Fibroblast of the conjunctiva (primary cell): ENCODE measurements at regions not wholly inside any gene's neighbourhood (a gene's known extent, or its start where the extent isn't known, plus 50 kb on each side); places are given as distances from the start of the nearest gene placed in this dataset.

Source experiments
- DNase-seq: peaks from one replicate; pipeline ENCODE4 v3.0.0-alpha.2; 2010; ENCODE audit warnings: low read depth

DNA sequence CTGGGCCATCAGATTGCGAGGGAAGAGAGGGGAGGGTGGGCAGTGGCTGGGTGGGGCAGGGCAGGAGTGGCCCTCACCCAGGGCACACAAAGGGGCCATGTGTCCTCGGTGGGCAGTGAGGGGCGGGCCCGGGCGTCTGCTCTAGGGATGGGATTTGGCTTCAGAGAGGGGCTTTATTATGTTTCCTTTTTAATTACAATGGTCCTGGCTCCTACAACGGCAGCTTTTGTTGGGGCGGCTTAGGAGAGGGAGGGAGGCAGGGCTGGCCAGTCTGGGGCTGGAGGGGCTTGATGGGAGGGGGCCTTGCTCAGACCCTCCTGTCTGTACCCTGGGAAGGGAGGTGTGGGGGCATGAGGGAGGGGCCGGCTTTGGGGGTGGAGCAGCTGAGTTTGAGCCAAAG is 102.8 kb upstream of the WNT4 start:
- DNase-seq = no peak

DNA sequence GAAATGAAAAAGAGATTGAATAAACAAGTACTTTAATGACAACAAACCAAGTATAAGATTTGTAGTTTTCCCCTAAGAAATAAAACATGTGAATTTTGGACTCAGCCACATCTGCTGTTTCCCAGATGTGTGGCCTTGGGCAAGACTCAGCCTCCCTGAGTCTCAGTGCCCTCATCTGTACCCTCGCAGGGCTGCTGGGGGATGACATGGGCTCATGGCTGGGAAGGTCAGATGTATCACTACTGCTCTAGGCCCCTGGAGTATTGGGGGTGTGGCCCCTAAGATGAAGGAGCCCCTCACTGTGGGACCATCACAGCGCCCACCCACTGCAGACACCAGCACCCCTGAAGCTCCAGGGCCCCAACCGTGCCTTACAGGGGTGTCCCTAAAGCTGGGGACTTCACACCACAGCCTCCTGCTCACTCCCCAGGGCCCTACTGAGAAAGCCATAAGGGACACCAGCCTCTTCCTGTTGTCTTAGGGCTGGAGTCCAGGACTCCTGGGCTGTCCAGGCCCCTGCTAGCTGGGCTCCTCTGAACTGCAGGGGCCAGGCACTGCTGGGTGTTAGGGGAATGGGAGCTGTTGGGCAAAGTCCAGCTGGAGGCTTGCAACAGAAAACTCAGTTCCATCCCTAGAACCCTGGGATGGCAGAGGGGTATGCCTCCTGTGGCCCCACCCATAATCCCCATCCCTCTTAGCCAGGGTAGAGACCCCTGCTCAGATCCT is 104.0 kb upstream of the WNT4 start:
- no peak for DNase-seq

DNA sequence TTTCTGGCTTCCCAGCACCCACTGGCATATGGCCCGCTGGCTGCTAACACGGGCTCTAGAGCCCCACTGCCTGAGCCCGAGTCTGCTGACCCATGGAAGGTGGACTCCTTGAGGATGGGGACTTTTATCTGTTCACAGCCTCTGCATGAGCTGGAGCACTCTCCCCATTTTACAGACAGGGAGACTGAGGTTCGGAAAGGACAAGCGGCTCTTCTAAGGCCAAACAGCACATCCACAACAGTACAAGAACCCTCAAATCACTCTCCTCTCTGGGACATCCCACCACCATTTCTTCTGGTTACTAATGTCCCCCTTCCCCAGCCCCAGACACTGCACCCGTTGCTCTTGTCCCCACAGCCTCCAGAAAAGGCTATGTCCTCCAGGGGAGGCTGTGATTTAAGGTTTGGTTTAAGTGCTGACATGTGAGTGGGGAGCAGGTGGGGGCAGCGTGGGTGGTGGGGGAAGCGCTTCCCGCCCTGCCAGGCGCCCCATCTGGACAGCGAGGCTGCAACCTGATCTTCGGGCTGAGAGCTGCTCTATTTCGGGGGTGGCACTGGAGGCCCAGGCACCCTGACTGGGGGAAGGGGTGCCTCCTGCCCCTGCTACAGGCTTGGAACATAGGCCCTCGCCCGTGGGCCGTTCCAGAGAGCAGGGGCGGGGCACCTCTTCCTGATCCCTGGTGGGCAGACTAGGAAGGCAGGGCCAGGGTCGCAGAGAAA is 104.8 kb upstream of the WNT4 start:
- no peak for DNase-seq

DNA sequence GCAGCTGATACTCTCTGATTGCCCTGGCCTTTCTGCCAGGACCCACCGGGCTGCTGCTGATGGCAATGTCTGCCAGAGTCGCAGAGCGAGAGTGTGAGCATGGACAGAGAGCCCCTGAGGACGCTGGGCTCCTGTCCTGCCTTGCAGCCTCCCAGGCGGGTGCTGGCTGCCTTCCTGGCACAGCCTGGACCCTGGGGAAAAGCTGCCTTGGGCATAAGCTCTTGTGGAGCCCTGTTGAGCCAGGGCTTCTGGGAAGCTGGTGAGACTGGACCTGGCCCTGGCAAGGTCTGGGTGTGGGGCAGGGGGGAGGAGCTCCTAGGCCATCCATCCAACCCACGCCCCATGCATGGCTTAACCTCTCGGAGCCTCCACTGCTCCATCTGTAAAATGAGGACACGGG is 105.8 kb upstream of the WNT4 start:
- DNase-seq = no peak

DNA sequence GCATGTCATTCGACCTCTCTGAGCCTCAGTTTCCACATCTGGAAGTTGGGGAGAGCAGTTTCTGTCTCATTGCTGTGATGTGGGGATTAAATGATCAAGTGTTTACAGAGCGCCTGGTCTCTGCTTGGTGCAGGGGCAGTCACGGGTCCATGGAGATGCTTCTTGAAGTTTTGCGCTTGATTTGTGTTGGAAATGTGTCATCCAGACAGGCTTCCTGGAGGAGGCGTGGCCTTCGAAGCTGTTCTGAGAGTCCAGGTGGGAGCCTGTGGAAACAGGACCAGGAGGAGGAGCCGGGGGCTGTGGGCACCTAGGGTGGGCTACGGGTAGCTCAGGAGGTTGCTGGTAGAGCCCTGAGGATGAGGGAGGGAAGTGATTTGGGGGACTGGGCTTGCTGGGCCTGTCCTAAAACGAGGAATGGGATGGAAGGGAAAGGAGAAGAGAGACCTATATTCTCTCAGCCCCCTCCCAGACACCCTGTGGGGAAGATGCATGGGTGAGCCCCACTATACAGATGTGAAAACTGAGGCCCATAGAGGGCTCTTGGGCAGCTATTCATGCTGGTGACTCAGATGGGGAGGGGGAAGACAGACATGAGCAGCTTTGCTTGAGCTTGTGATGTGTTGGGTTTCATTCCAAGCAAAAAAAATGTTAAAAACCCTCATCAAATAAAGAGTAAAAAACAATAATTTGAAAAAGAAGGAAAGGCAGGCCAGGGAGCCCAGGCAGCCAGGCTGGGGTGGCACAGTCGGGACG is 107.2 kb upstream of the WNT4 start:
- DNase-seq = no peak

GRCh38 chr1:22250724-22251123 is 107.8 kb upstream of the WNT4 start:
- DNase-seq = no peak

DNA sequence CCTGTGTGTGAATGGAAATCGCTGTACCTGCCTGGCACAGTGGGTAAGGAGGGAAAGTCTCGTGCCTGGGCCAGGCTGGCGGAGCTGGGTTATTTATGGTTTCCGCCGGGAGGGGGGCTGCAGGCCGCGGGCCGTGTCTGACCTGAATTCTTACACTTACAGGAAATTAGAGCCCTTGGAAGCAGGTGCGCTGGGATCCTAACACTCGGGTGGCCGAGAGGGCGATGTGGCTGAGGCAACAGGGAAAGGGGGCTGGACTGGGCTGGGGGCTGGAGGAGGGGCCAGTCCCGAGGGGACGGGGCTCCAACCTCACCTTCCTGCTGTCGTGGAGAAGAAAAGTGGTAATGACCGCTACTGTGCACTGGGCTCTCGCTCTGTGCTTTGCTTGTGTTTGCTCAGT is 109.4 kb upstream of the WNT4 start:
- no peak for DNase-seq

DNA sequence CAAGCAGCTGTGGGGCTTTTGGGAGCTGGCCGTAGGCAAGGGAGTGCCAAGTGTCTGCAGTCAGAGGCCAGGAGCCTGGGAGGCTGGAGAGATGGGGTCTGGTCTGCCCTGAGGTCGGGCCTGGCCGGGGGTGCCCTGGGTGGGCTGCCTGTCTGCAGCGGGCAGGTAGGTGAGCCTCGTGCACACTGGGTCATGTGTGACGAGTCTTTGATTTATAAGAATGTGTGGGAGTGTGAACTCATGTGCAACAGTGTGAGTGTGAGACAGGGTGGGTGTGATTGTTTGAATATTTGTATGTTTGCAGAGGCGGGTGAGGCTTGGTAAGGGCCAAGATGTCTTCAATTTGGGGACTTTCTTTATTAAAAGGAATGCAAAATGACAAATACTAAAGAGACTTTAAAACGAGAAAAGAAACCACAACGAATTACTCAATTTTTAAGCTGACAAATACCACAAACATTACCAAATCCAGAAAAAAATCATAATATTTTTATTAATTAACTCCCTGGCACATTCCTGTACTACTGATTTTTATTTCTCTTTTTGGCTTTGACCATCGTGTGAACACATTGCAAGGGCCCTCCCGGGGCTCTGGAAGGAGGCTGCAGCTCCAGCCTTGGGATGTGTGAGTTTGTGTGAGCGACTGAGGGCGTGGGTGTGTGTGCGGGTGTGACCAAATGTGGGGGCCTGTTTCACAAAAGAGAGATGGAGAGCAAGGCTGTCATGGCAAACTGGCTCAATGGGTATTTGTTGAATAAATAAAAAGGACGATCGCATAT is 110.3 kb upstream of the WNT4 start:
- no peak for DNase-seq

DNA sequence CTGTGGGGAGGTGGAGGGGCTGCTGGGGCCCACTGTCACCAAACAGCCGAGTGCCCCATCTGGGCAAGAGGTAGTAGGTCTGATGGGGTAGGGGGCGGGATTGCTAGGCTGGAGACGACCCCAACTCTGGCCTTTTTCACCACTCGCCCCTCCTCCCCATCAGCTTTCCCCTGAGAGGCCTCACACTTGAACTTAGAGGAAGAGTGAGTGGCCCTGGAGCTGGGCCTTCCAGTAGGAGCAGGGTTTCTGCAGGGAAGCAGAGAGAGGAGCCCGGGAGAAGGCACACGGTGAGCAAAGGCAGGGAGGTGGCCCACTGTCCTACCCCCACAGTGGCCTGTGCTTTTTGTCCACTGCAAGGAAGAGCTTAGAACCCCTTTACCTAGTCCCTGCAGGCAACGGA is 111.9 kb upstream of the WNT4 start:
- DNase-seq = no peak

GRCh38 chr1:22255341-22256212 is 112.7 kb upstream of the WNT4 start:
- no peak for DNase-seq

- DNase-seq = no peak
Observed at GRCh38 chr1:22256213-22256512, 113.3 kb upstream of the WNT4 start.

DNA sequence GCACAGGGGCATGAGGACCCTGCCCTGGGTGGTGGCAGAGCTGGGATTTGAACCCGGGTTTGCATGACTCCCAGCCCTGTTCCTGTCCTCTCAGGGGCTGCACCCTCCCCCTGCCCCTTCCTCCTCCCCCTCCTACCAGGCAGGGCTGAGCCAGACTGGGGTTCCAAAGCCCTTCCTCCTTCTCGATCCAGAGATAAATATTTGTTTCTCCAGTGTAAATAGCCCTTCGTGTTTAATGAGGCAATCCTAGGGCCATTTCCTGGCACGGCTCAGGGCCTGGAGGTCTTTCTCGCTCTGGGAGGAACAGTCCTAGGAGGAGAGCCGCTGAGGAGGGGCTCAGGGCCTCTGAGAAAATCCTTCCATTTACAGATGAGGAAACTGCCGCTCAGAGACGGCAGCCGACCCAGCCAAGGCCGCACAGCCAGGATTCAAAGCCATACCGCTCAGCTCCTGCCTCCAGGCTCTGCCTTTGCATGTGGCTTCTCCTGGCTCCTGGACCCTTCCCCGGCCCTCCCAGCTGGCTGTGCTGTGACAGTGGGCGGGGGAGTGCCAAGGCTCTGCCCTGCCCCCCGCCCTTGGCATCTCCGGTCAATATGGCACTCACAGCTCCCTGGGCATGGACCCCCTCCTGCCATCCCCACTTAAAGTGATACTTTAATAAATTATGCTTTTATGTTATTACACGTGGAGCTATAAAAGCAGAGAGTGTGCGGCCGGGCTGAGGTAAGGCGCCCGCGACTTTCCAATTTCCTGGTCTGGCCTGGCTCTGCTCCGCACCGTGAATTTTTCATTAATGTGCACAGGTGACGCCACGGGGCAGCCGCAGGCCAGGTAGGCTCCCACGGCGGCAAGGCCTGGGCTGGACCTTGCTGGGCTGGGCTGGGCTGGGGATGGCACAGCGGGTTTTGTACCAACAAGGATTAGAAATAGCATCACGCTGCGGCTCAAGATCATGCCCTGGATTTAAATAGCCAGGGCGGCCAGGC is 114.7 kb upstream of the WNT4 start:
- DNase-seq = no peak

GRCh38 chr1:22258698-22259097 is 115.8 kb upstream of the WNT4 start:
- DNase-seq = no peak

DNA sequence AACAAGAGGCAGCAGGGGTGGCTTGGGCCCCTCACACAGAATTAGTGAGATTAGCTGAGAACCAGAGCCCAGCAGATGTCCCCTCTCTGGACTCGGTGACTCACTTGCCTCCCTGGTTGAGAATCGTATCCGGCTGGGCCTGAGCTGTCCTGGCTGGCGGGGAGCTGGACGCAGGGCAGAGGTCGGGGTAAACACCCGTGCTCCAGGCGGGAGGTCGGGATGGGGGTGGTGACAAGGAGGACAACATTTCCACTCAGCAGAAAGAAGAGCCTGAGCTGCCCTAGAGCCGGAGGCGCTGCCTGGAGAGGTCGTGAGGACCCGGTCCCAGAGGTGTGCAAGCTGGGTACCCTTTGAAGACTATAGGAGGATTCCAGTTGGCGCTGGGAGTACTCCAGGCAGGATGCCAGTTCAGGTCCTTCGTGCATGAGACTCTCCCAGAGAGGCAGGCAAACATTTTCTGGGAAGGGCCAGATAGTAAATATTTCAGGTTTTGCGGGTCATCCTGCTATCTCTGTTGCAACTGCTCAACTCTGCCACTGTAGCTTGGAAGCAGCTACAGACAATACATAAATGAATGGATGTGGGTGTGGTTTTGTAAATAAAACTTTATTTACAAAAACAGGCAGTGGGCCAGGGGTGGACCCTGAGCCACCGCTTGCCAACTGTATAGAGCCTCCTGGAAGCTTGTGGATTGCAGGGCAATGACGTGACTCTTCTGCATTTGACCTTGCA is 116.8 kb upstream of the WNT4 start:
- no peak for DNase-seq

DNA sequence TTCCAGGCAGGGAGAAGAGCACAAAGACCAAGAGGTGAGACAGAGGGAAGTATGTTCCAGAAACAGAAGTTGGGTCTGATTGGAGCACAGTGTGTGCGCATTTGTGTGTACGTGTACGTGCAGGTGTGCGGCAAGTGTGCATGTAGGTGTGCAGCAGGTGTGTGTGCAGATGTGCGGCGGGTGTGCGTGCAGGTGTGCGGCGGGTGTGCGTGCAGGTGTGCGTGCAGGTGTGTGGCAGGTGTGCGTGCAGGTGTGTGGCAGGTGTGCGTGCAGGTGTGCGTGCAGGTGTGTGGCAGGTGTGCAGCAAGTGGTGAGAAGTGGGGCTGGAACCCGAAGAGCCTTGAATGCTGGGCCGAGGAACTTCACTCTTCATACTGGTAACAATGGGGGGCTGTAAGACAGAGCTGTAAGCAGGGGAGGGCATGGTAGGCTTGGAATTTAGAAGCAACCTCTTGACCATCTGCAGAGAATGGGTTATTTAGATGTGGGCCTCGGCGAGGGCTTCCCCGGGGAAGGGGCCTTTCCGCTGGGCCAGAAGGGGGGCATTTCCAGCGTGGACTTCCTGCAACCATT is 118.0 kb upstream of the WNT4 start:
- DNase-seq = no peak

- DNase-seq = no peak
Observed at GRCh38 chr1:22261580-22261979, 118.7 kb upstream of the WNT4 start.

GRCh38 chr1:22262583-22262982 is 119.7 kb upstream of the WNT4 start:
- no peak for DNase-seq

- DNase-seq = no peak
Observed at GRCh38 chr1:22263359-22263758, 120.5 kb upstream of the WNT4 start.
